IPS-18a (cell line): ENCODE measurements at regions not wholly inside any gene's neighbourhood (a gene's known extent, or its start where the extent isn't known, plus 50 kb on each side); places are given as distances from the start of the nearest gene placed in this dataset.

Experiments used
- H3K27ac ChIP-seq: one replicate; pipeline ENCODE4 v1.5.1; 2013; ENCODE audit warnings: low read length
- H3K27me3 ChIP-seq: one replicate; pipeline ENCODE4 v1.6.1; 2013; ENCODE audit warnings: mild to moderate bottlenecking, low read length; ENCODE audit not compliant: control insufficient read depth, insufficient read depth
- H3K36me3 ChIP-seq: one replicate; pipeline ENCODE4 v1.6.1; 2013; ENCODE audit warnings: low read depth, low read length; ENCODE audit not compliant: control insufficient read depth
- H3K4me1 ChIP-seq: one replicate; pipeline ENCODE4 v1.6.1; 2013; ENCODE audit warnings: low read depth, low read length; ENCODE audit not compliant: control insufficient read depth
- H3K4me3 ChIP-seq: one replicate; pipeline ENCODE4 v1.5.1; 2013; ENCODE audit warnings: low read length
- H3K9ac ChIP-seq: one replicate; pipeline ENCODE4 v1.6.1; 2013; ENCODE audit warnings: mild to moderate bottlenecking, low read length, moderate library complexity
- H3K9me3 ChIP-seq: one replicate; pipeline ENCODE4 v1.6.1; 2013; ENCODE audit warnings: low read depth, low read length; ENCODE audit not compliant: control insufficient read depth

- H3K27me3 ChIP-seq = no peaks in the 10 kb centered on the region
- H3K9ac ChIP-seq = no peak overlapping the region
- H3K4me3 ChIP-seq = no peak overlapping the region
- H3K4me1 ChIP-seq = no peaks in the 10 kb centered on the region
- no peak overlapping the region for H3K27ac ChIP-seq
- no peaks in the 10 kb centered on the region for H3K9me3 ChIP-seq
- no peaks in the 10 kb centered on the region for H3K36me3 ChIP-seq
These were observed 633.4 kb downstream of the PSAT1 start for GRCh38 chr9:78930281-78930680.

GRCh38 chr9:78932849-78933627 lies 636.1 kb downstream of the PSAT1 start:
- Histone ChIP-seq H3K36me3 (no peaks in the 10 kb centered on the region), H3K9me3 (no peaks in the 10 kb centered on the region), H3K27me3 (no peaks in the 10 kb centered on the region), H3K9ac (no peak overlapping the region), H3K27ac (no peak overlapping the region), H3K4me1 (no peaks in the 10 kb centered on the region), H3K4me3 (no peak overlapping the region)

GRCh38 chr9:78934880-78935279 lies 636.9 kb upstream of the TLE4 start:
- Histone ChIP-seq H3K27ac (no peak overlapping the region), H3K27me3 (no peaks in the 10 kb centered on the region), H3K9me3 (no peaks in the 10 kb centered on the region), H3K4me3 (no peak overlapping the region), H3K36me3 (no peaks in the 10 kb centered on the region), H3K4me1 (no peaks in the 10 kb centered on the region), H3K9ac (no peak overlapping the region)

- H3K9ac ChIP-seq = no peak overlapping the region
- H3K27me3 ChIP-seq = no peaks in the 10 kb centered on the region
- no peak overlapping the region for H3K4me3 ChIP-seq
- H3K27ac ChIP-seq = no peak overlapping the region
- no peaks in the 10 kb centered on the region for H3K36me3 ChIP-seq
- H3K9me3 ChIP-seq = no peaks in the 10 kb centered on the region
- no peaks in the 10 kb centered on the region for H3K4me1 ChIP-seq
These were observed 632.9 kb upstream of the TLE4 start for GRCh38 chr9:78938821-78939220.

GRCh38 chr9:78939311-78940065 lies 632.3 kb upstream of the TLE4 start:
- no peaks in the 10 kb centered on the region for H3K27me3 ChIP-seq
- no peak overlapping the region for H3K27ac ChIP-seq
- H3K36me3 ChIP-seq = no peaks in the 10 kb centered on the region
- H3K4me1 ChIP-seq = no peaks in the 10 kb centered on the region
- H3K4me3 ChIP-seq = no peak overlapping the region
- no peaks in the 10 kb centered on the region for H3K9me3 ChIP-seq
- no peak overlapping the region for H3K9ac ChIP-seq

- no peaks in the 10 kb centered on the region for H3K9me3 ChIP-seq
- no peak overlapping the region for H3K27ac ChIP-seq
- H3K9ac ChIP-seq = no peak overlapping the region
- no peaks in the 10 kb centered on the region for H3K27me3 ChIP-seq
- no peaks in the 10 kb centered on the region for H3K36me3 ChIP-seq
- no peak overlapping the region for H3K4me3 ChIP-seq
- H3K4me1 ChIP-seq = no peaks in the 10 kb centered on the region
These were observed 631.5 kb upstream of the TLE4 start for GRCh38 chr9:78940121-78940855.

- Histone ChIP-seq H3K27ac (no peak overlapping the region), H3K9me3 (peaks cover 5% of the 10 kb centered on the region), H3K4me1 (no peaks in the 10 kb centered on the region), H3K36me3 (no peaks in the 10 kb centered on the region), H3K9ac (no peak overlapping the region), H3K27me3 (no peaks in the 10 kb centered on the region), H3K4me3 (no peak overlapping the region)
These were observed 617.5 kb upstream of the TLE4 start for GRCh38 chr9:78954286-78954685.

GRCh38 chr9:78958892-78959291 lies 612.9 kb upstream of the TLE4 start:
- Histone ChIP-seq H3K36me3 (no peaks in the 10 kb centered on the region), H3K4me3 (no peak overlapping the region), H3K27ac (no peak overlapping the region), H3K27me3 (no peaks in the 10 kb centered on the region), H3K9me3 (no peaks in the 10 kb centered on the region), H3K4me1 (no peaks in the 10 kb centered on the region), H3K9ac (no peak overlapping the region)

GRCh38 chr9:78962156-78962555 lies 609.6 kb upstream of the TLE4 start:
- Histone ChIP-seq H3K9ac (no peak overlapping the region), H3K9me3 (no peaks in the 10 kb centered on the region), H3K4me3 (no peak overlapping the region), H3K27ac (no peak overlapping the region), H3K4me1 (no peaks in the 10 kb centered on the region), H3K36me3 (no peaks in the 10 kb centered on the region), H3K27me3 (no peaks in the 10 kb centered on the region)

- Histone ChIP-seq H3K9me3 (no peaks in the 10 kb centered on the region), H3K4me1 (no peaks in the 10 kb centered on the region), H3K4me3 (no peak overlapping the region), H3K36me3 (no peaks in the 10 kb centered on the region), H3K27ac (no peak overlapping the region), H3K27me3 (no peaks in the 10 kb centered on the region), H3K9ac (no peak overlapping the region)
These were observed 607.9 kb upstream of the TLE4 start for GRCh38 chr9:78963911-78964310.

- H3K27me3 ChIP-seq = no peaks in the 10 kb centered on the region
- H3K4me3 ChIP-seq = no peak overlapping the region
- peaks cover 28% of the 10 kb centered on the region for H3K4me1 ChIP-seq
- no peak overlapping the region for H3K27ac ChIP-seq
- no peaks in the 10 kb centered on the region for H3K9me3 ChIP-seq
- no peak overlapping the region for H3K9ac ChIP-seq
- H3K36me3 ChIP-seq = no peaks in the 10 kb centered on the region
These were observed 604.1 kb upstream of the TLE4 start for GRCh38 chr9:78967596-78968217.
